H9 (cell line): ENCODE measurements at regions not wholly inside any gene's neighbourhood (a gene's known extent, or its start where the extent isn't known, plus 50 kb on each side); places are given as distances from the start of the nearest gene placed in this dataset.

ENCODE experiments used
- DNase-seq: peaks from one replicate; pipeline ENCODE4 v3.0.0-alpha.2; 2017
- H2AFZ ChIP-seq: one replicate; pipeline ENCODE4 v1.6.1; 2013; ENCODE audit warnings: mild to moderate bottlenecking, low read length, control low read depth, moderate library complexity
- H2AK5ac ChIP-seq: 2 replicates; pipeline ENCODE4 v1.6.1; 2013; ENCODE audit warnings: low read length, control low read depth, mixed read lengths; ENCODE audit not compliant: insufficient read length
- H2BK120ac ChIP-seq: one replicate; pipeline ENCODE4 v1.6.1; 2013; ENCODE audit warnings: low read depth, mild to moderate bottlenecking, low read length, control low read depth, inconsistent platforms; ENCODE audit not compliant: poor library complexity, severe bottlenecking
- H2BK12ac ChIP-seq: 2 replicates; pipeline ENCODE4 v1.6.1; 2013; ENCODE audit warnings: low read length, control low read depth, mixed read lengths, low read depth; ENCODE audit not compliant: insufficient read length
- H2BK15ac ChIP-seq: 2 replicates; pipeline ENCODE4 v1.6.1; 2013; ENCODE audit warnings: low read depth, low read length, control low read depth
- H2BK20ac ChIP-seq: one replicate; pipeline ENCODE4 v1.6.1; 2013; ENCODE audit warnings: low read depth, mild to moderate bottlenecking, low read length, control low read depth, inconsistent platforms; ENCODE audit not compliant: poor library complexity, severe bottlenecking
- H2BK5ac ChIP-seq: 2 replicates; pipeline ENCODE4 v1.6.1; 2013; ENCODE audit warnings: low read length, control low read depth, mixed read lengths; ENCODE audit not compliant: insufficient read length
- H3K14ac ChIP-seq: 2 replicates; pipeline ENCODE4 v1.6.1; 2013; ENCODE audit warnings: low read length, control low read depth; ENCODE audit not compliant: insufficient read depth
- H3K18ac ChIP-seq: 2 replicates; pipeline ENCODE4 v1.6.1; 2013; ENCODE audit warnings: low read depth, mild to moderate bottlenecking, mixed read lengths, low read length, control low read depth; ENCODE audit not compliant: insufficient read length
- H3K23ac ChIP-seq: 2 replicates; pipeline ENCODE4 v1.6.1; 2013; ENCODE audit warnings: low read length, control low read depth, mixed read lengths, low read depth; ENCODE audit not compliant: insufficient read length
- H3K23me2 ChIP-seq: 2 replicates; pipeline ENCODE4 v1.6.1; 2013; ENCODE audit warnings: low read depth, mild to moderate bottlenecking, mixed read lengths, low read length, control low read depth; ENCODE audit not compliant: insufficient read length, poor library complexity, severe bottlenecking
- H3K27ac ChIP-seq: 2 replicates; pipeline ENCODE4 v1.5.1; 2013; ENCODE audit warnings: low read length, control low read depth, mixed read lengths, low read depth; ENCODE audit not compliant: insufficient read length
- H3K27me3 ChIP-seq: 2 replicates; pipeline ENCODE4 v1.6.1; 2013; ENCODE audit warnings: low read length, control low read depth, inconsistent platforms; ENCODE audit not compliant: insufficient read depth
- H3K4ac ChIP-seq: 2 replicates; pipeline ENCODE4 v1.6.1; 2013; ENCODE audit warnings: low read depth, mild to moderate bottlenecking, control low read depth, inconsistent platforms, low read length, moderate library complexity
- H3K4me1 ChIP-seq: 2 replicates; pipeline ENCODE4 v1.6.1; 2013; ENCODE audit warnings: low read length, control low read depth, inconsistent platforms; ENCODE audit not compliant: insufficient read depth
- H3K4me2 ChIP-seq: 2 replicates; pipeline ENCODE4 v1.6.1; 2013; ENCODE audit warnings: low read length, control low read depth, mixed read lengths; ENCODE audit not compliant: insufficient read length, insufficient read depth
- H3K56ac ChIP-seq: 2 replicates; pipeline ENCODE4 v1.6.1; 2013; ENCODE audit warnings: low read depth, mild to moderate bottlenecking, mixed read lengths, low read length, control low read depth; ENCODE audit not compliant: insufficient read length
- H3K79me1 ChIP-seq: 2 replicates; pipeline ENCODE4 v1.6.1; 2013; ENCODE audit warnings: low read depth, mild to moderate bottlenecking, moderate library complexity, low read length, control low read depth, inconsistent platforms; ENCODE audit not compliant: insufficient read depth, poor library complexity, severe bottlenecking
- H3K79me2 ChIP-seq: 2 replicates; pipeline ENCODE4 v1.6.1; 2013; ENCODE audit warnings: low read length, control low read depth, inconsistent platforms; ENCODE audit not compliant: insufficient read depth
- H3K9ac ChIP-seq: 2 replicates; pipeline ENCODE4 v1.6.1; 2013; ENCODE audit warnings: low read length, control low read depth, mixed read lengths; ENCODE audit not compliant: insufficient read length; ENCODE audit errors: extremely low read depth
- H3K9me3 ChIP-seq: one replicate; pipeline ENCODE4 v1.6.1; 2013; ENCODE audit warnings: low read depth, low read length, inconsistent platforms; ENCODE audit not compliant: control insufficient read depth
- H3T11ph ChIP-seq: one replicate; pipeline ENCODE4 v1.6.1; 2013; ENCODE audit warnings: mild to moderate bottlenecking, low read length, control low read depth, inconsistent platforms
- H4K20me1 ChIP-seq: one replicate; pipeline ENCODE4 v1.6.1; 2013; ENCODE audit not compliant: control insufficient read depth, insufficient read length, insufficient read depth
- H4K5ac ChIP-seq: 2 replicates; pipeline ENCODE4 v1.6.1; 2013; ENCODE audit warnings: low read depth, mild to moderate bottlenecking, mixed read lengths, low read length, control low read depth; ENCODE audit not compliant: insufficient read length
- H4K8ac ChIP-seq: replicated peaks from 2 replicates; pipeline ENCODE4 v1.6.1; 2013; ENCODE audit warnings: low read length, control low read depth, mixed read lengths, low read depth; ENCODE audit not compliant: insufficient read length
- H4K91ac ChIP-seq: 2 replicates; pipeline ENCODE4 v1.6.1; 2013; ENCODE audit warnings: low read depth, mild to moderate bottlenecking, moderate library complexity, mixed read lengths, low read length, control low read depth; ENCODE audit not compliant: insufficient read length
- H3K27ac Mint-ChIP-seq, 3 experiments: 2 replicates in 2 of 3; 3 replicates in 1 of 3; pipeline ENCODE4 v1.8.0; 2020 to 2021; ENCODE audit warnings: mixed read lengths in 3 of 3, mild to moderate bottlenecking in 1 of 3, moderate library complexity in 1 of 3
- H3K27me3 Mint-ChIP-seq: 2 replicates; pipeline ENCODE4 v1.8.0; 2021; ENCODE audit warnings: low read depth, mild to moderate bottlenecking, moderate library complexity, mixed read lengths
- H3K36me3 Mint-ChIP-seq, 3 experiments: 2 replicates in 2 of 3; 3 replicates in 1 of 3; pipeline ENCODE4 v1.8.0; 2020 to 2021; ENCODE audit warnings: low read depth in 3 of 3, mixed read lengths in 3 of 3; ENCODE audit not compliant: insufficient read depth in 1 of 3
- H3K4me1 Mint-ChIP-seq, 2 experiments: 2 replicates each; pipeline ENCODE4 v1.8.0; 2020; ENCODE audit warnings: mixed read lengths in 2 of 2
- H3K4me3 Mint-ChIP-seq, 2 experiments: 2 replicates in 1 of 2; 3 replicates in 1 of 2; pipeline ENCODE4 v1.8.0; 2020 to 2021; ENCODE audit warnings: mild to moderate bottlenecking in 2 of 2, mixed read lengths in 2 of 2, moderate library complexity in 1 of 2
- H3K9me3 Mint-ChIP-seq, 2 experiments: 2 replicates in 1 of 2; 3 replicates in 1 of 2; pipeline ENCODE4 v1.8.0; 2020; ENCODE audit warnings: mild to moderate bottlenecking in 2 of 2, mixed read lengths in 2 of 2, moderate library complexity in 1 of 2
- WGBS: extraction: QIAGEN DNeasy Blood & Tissue Kit; methylation state at CpG from one replicate; pipeline ENCODE4 v1.1.7; 2013; ENCODE audit warnings: missing lambda C conversion rate, low lambda C conversion rate, mixed read lengths; ENCODE audit not compliant: insufficient read length; ENCODE audit errors: extremely low coverage; 5-methylcytosine and 5-hydroxymethylcytosine counted together
- TF ChIP-seq, protein P1 (sequence below): fragments of 200-600 bp; sonication (generic); conservative IDR thresholded peaks from 3 replicates; pipeline ENCODE4 v1.8.0; 2021; ENCODE audit warnings: antibody characterized with exemption, mild to moderate bottlenecking

DNA sequence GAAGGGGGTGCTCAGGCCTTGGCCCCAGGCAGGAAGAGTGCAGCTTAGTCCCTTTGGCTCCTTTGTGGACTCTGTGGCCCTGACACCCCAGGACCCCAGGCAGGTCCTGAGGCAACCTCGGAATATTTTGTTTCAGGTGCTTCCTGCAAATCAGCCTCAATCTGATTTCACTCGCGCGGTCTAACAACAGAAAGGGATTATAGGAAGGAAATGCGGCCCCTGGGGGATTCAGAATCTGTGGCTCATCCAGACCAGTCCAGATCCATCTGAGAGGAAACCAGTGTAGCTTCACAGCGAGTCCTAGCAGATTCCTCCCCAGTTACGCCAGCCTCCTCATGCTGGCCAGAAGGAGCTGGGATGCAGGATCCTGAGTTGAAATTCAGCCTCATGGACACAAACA, 59.5 kb upstream of the YWHAQ start:
- Histone ChIP-seq H3K79me2 (no peaks in the 10 kb centered on the region), H3K9ac (no peak overlapping the region), H4K5ac (no peak overlapping the region), H3K27ac (no peak overlapping the region), H3K4ac (no peak overlapping the region), H4K8ac (no peak overlapping the region), H3K9me3 (no peaks in the 10 kb centered on the region), H4K20me1 (no peaks in the 10 kb centered on the region), H3K18ac (no peak overlapping the region), H3K27me3 (no peaks in the 10 kb centered on the region), H2BK15ac (no peak overlapping the region), H3K79me1 (no peaks in the 10 kb centered on the region), H3K14ac (no peak overlapping the region), H2AFZ (no peak overlapping the region), H2BK20ac (no peak overlapping the region), H3K4me1 (peaks cover 10% of the 10 kb centered on the region; the same call in 1 of the 2 replicates), H2BK12ac (no peak overlapping the region), H3K4me2 (no peak overlapping the region), H3K23ac (no peak overlapping the region), H3T11ph (no peak overlapping the region), H4K91ac (no peak overlapping the region), H2AK5ac (no peak overlapping the region), H3K56ac (no peak overlapping the region), H2BK5ac (no peak overlapping the region), H2BK120ac (no peak overlapping the region), H3K23me2 (no peaks in the 10 kb centered on the region)
- TF ChIP-seq, protein P1, sequence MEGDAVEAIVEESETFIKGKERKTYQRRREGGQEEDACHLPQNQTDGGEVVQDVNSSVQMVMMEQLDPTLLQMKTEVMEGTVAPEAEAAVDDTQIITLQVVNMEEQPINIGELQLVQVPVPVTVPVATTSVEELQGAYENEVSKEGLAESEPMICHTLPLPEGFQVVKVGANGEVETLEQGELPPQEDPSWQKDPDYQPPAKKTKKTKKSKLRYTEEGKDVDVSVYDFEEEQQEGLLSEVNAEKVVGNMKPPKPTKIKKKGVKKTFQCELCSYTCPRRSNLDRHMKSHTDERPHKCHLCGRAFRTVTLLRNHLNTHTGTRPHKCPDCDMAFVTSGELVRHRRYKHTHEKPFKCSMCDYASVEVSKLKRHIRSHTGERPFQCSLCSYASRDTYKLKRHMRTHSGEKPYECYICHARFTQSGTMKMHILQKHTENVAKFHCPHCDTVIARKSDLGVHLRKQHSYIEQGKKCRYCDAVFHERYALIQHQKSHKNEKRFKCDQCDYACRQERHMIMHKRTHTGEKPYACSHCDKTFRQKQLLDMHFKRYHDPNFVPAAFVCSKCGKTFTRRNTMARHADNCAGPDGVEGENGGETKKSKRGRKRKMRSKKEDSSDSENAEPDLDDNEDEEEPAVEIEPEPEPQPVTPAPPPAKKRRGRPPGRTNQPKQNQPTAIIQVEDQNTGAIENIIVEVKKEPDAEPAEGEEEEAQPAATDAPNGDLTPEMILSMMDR, result no peak
- no peak overlapping the region for H3K4me3 Mint-ChIP-seq
- H3K36me3 Mint-ChIP-seq, result no peaks in the 10 kb centered on the region
- no peaks in the 10 kb centered on the region for H3K9me3 Mint-ChIP-seq
- no CpG with 5 or more reads among the region's 7 CpGs for WGBS
- peaks cover 22 to 31% of the 10 kb centered on the region in 2 experiments for H3K4me1 Mint-ChIP-seq
- no peak for DNase-seq
- peaks cover 1% of the 10 kb centered on the region for H3K27me3 Mint-ChIP-seq
- H3K27ac Mint-ChIP-seq, result peak overlapping the region in 2 of 3 experiments; percentile 23 to 65; a peak in 4 of 7 replicates
